ENCODE measurements at regions not wholly inside any gene's neighbourhood (a gene's known extent, or its start where the extent isn't known, plus 50 kb on each side); places are given as distances from the start of the nearest gene placed in this dataset.

DNA sequence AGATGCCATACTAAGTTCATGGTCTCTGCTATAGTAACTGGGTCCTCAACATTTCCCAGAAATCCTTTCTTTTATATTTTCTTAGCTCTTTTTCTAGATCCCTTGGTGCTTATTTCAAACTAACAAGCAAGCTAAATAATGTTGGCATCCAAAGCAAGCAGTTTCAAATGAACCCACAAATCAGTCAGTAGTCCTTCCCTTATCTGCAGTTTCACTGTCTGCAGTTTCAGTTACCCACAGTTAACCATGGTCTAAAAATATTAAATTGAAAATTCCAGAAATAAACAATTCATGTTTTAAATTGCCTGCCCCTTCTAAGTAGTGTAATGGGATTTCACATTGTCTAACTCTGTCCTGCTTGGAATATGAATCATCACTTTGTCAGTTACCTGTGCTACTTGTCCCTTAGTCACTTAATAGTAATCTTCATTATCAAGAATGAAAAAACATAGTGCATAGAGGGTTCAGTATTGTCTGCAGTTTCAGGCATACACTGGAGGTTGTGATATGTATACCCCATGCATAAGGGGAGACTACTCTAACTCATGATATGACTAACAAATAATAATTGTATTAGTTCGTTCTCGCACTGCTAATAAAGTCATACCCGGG, 633.7 kb downstream of the MECOM start:
- Histone ChIP-seq H3K9me3 (no peaks in the 10 kb centered on the region), H3K27ac (no peak overlapping the region), H3K27me3 (no peaks in the 10 kb centered on the region), H3K4me1 (no peaks in the 10 kb centered on the region), H3K36me3 (no peaks in the 10 kb centered on the region), H3K4me3 (replicated peaks in 1 of 3) (no peak overlapping the region)
- no peak for TF ChIP-seq POLR2A (IDR thresholded peaks at IDR 0.05)
- TF ChIP-seq, protein P1, sequence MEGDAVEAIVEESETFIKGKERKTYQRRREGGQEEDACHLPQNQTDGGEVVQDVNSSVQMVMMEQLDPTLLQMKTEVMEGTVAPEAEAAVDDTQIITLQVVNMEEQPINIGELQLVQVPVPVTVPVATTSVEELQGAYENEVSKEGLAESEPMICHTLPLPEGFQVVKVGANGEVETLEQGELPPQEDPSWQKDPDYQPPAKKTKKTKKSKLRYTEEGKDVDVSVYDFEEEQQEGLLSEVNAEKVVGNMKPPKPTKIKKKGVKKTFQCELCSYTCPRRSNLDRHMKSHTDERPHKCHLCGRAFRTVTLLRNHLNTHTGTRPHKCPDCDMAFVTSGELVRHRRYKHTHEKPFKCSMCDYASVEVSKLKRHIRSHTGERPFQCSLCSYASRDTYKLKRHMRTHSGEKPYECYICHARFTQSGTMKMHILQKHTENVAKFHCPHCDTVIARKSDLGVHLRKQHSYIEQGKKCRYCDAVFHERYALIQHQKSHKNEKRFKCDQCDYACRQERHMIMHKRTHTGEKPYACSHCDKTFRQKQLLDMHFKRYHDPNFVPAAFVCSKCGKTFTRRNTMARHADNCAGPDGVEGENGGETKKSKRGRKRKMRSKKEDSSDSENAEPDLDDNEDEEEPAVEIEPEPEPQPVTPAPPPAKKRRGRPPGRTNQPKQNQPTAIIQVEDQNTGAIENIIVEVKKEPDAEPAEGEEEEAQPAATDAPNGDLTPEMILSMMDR (IDR thresholded peaks at IDR 0.05): no peak
- DNase-seq: no peak
- WGBS, 2 donors: 96 to 98% methylated on average over 3 of the region's 3 CpGs
- intact Hi-C loops (cut with DNase I): no loop called here

DNA sequence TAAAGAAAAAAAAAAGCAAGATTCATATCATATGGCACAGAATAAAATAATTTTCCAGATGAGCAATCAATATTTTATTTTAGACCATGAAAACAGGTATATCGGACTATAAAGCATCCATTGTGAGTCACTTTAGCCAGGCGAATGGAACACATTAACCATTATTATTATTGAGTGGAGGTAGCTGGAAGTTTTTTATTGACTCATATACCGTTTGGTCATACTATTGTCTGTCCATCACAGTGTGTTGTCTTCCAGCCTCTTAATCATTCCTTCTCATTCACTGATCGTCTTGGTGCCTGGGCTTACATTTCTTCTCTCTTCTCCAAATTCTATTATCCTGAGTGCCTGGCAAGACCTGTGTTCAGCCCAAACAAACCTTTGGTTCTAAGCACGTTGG, 634.8 kb downstream of the MECOM start:
- H3K36me3 ChIP-seq: no peaks in the 10 kb centered on the region
- no peak overlapping the region for H3K27ac ChIP-seq
- 86 to 88% methylated on average over 5 of the region's 5 CpGs for WGBS, 2 donors
- intact Hi-C loops (cut with DNase I): no loop called here
- no peaks in the 10 kb centered on the region for H3K4me1 ChIP-seq
- H3K27me3 ChIP-seq: no peaks in the 10 kb centered on the region
- TF ChIP-seq, protein P1 (IDR thresholded peaks at IDR 0.05): no peak
- TF ChIP-seq POLR2A (IDR thresholded peaks at IDR 0.05): no peak
- no peak overlapping the region for H3K4me3 ChIP-seq (replicated peaks in 1 of 3)
- DNase-seq: no peak
- no peaks in the 10 kb centered on the region for H3K9me3 ChIP-seq

DNA sequence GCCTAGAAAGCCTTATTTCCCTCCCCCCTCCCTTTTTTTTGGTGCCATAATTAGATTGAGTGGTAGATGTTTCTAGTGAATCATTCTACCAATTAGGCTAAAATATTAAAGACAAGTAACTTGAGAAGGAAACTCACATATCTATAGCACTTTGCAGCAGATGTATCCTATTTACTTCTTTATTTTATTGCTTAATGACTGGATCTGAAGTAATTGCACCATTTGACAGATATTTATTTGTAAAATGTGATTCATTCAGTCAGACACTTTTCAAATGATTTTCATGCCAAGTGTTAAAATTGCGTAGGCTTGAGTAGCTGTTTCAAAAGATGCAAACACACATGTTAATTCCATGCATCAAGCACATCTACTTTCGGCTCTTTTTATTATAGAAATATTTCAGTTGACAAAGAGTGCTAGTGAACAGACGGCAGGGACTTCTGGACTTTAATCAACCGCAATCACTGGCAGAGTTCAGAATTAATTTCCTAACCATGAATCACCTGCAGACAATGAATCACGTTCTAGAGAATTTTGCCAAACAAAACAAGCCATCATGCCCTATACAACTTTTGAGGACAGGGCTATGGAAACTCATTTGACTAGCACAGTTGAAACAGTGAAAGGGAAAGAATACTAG, 636.8 kb downstream of the MECOM start:
- Histone ChIP-seq H3K36me3 (no peaks in the 10 kb centered on the region), H3K4me1 (no peaks in the 10 kb centered on the region), H3K27me3 (no peaks in the 10 kb centered on the region), H3K27ac (no peak overlapping the region), H3K4me3 (replicated peaks in 1 of 3) (no peak overlapping the region), H3K9me3 (no peaks in the 10 kb centered on the region)
- no peak for DNase-seq
- 68 to 83% methylated on average over 5 of the region's 5 CpGs for WGBS, 2 donors
- intact Hi-C loops (cut with DNase I): no loop called here
- no peak for TF ChIP-seq POLR2A (IDR thresholded peaks at IDR 0.05)
- TF ChIP-seq, protein P1 (IDR thresholded peaks at IDR 0.05): no peak

DNA sequence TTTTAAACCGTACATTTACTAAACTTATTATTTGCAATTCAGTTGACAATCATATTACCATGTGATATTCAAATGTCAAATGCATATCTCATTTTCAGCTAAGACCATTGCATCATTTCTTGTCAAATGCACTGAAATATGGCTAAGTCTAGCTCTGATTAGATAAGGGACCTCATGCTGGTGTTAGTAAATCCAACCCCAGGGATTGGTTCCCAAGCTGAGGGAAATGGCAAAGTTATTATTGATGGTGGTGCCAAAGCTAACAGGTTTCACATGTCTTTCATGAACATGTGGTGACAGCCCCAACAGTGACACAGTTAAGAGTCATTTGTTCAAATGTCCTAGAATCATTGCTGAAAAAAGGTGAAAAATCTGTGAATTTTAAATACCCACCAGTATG, 641.1 kb downstream of the MECOM start:
- 89 to 91% methylated on average over 1 of the region's 1 CpG for WGBS, 2 donors
- no peaks in the 10 kb centered on the region for H3K27me3 ChIP-seq
- intact Hi-C loops (cut with DNase I): no loop called here
- DNase-seq: no peak
- TF ChIP-seq POLR2A (IDR thresholded peaks at IDR 0.05): no peak
- H3K36me3 ChIP-seq: no peaks in the 10 kb centered on the region
- H3K4me1 ChIP-seq: no peaks in the 10 kb centered on the region
- no peaks in the 10 kb centered on the region for H3K9me3 ChIP-seq
- no peak overlapping the region for H3K4me3 ChIP-seq (replicated peaks in 1 of 3)
- no peak overlapping the region for H3K27ac ChIP-seq

DNA sequence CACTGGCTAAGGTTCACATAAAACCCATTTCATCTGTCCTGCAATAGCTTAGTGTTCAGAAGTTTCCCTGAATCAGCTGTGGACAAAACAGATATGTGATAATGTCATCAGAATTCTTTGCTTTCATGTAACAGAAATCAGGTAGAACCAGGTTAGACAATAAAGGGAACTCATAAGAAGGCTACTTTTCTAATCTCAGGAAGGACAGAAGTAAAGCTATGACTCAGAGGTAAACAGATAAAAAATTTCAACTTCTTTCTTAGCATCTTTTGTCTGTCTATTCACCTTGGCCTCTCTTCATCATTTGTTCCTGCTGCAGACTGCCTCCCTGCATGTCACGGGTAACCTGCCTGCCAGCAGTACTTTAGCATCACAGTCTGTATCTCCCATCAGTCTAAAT, 643.1 kb downstream of the MECOM start:
- intact Hi-C loops (cut with DNase I): no loop called here
- H3K27ac ChIP-seq: no peak overlapping the region
- no peaks in the 10 kb centered on the region for H3K36me3 ChIP-seq
- H3K27me3 ChIP-seq: no peaks in the 10 kb centered on the region
- no peak for TF ChIP-seq POLR2A (IDR thresholded peaks at IDR 0.05)
- TF ChIP-seq, protein P1 (IDR thresholded peaks at IDR 0.05): no peak
- no peaks in the 10 kb centered on the region for H3K4me1 ChIP-seq
- no peaks in the 10 kb centered on the region for H3K9me3 ChIP-seq
- 87 to 93% methylated on average over 1 of the region's 1 CpG for WGBS, 2 donors
- no peak for DNase-seq
- H3K4me3 ChIP-seq (replicated peaks in 1 of 3): no peak overlapping the region

All from thyroid gland (tissue), 4 donors.